ENCODE measurements at regions not wholly inside any gene's neighbourhood (a gene's known extent, or its start where the extent isn't known, plus 50 kb on each side); places are given as distances from the start of the nearest gene placed in this dataset.

DNA sequence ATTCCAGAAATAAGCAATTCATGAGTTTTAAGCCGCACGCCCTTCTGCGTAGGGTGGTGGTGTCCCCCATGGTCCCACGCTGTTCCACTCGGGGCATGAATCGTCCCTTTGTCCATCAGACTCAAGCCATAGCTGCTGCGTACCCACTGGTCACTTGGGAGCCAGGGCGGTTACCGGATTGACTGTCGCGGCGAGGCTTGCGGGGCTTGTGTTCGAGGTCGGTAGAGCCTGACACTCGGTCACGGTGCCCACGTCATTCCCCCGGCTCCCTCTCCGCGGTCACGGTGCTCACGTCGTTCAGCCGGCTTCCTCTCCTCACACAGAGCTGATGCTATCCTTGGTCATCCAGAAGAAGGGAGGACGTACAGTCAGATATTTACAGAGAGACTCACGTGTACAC lies 1227.0 kb downstream of the BRD1 start:
- TF ChIP-seq CTCF (IDR thresholded peaks at IDR 0.05) (no peak), EP300 (IDR thresholded peaks at IDR 0.05) (peak in 1 of 2 donors; percentile 69), POLR2A (IDR thresholded peaks at IDR 0.05) (no peak)

Data from tibial nerve (tissue), 4 donors.